ENCODE measurements at regions not wholly inside any gene's neighbourhood (a gene's known extent, or its start where the extent isn't known, plus 50 kb on each side); places are given as distances from the start of the nearest gene placed in this dataset.

DNA sequence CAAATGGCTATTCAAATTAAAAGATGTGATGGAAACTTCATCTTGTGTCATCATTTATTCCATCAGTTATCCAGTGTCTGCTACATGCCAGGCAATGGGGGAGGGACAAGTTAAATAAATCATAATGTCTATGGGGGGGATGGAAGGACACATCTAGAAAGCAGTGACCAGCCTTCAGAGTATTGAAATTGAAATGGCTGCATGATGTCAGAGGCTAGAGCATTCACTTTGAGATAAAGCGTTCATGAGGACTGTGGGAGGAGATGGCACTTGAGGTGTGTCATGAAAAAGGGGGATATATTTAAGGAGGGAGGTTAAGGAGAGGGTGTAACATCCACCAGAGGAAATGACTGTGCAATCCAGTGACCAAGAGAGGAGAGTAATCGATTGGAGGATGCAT is 50.6 kb downstream of the SLIT2 start:
- no peak for DNase-seq

DNA sequence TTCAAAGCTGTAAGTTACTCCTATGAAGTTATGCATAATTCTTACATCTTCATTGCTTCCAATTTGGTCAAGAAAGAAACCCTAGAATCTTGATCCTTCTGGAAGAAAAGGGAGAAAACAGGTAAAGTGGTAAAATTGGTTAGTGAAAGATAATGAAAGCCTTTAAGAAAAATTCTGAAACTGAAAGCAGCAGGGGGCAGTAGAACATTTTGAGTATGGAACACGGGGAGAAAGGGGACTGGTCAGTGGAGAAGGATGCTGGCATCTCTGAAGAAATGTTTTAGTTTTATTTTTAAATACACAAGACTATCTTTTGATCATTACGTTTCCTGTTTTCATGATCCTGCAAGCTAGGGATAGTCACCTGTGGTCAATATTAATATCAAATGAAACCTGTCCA is 54.3 kb downstream of the SLIT2 start:
- no peak for DNase-seq

DNA sequence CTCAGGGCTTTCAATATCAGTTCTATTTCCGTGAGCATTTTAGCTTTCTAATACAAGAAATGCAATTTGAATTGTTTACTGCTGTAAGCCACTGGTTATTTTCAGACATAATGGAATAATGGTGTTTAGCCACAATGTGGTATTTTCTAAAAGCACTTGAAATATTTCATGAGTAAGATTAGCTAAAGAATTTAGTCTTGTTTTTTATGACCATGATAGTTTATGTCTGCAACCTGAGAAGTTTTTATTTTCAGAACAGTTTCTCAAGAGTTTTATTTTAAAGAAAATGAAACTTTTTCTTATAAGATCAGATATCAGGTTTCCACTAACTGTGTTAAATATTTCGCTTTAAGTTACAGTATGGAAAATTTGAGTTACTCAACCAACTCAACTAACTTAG is 60.2 kb downstream of the SLIT2 start:
- DNase-seq = no peak

DNA sequence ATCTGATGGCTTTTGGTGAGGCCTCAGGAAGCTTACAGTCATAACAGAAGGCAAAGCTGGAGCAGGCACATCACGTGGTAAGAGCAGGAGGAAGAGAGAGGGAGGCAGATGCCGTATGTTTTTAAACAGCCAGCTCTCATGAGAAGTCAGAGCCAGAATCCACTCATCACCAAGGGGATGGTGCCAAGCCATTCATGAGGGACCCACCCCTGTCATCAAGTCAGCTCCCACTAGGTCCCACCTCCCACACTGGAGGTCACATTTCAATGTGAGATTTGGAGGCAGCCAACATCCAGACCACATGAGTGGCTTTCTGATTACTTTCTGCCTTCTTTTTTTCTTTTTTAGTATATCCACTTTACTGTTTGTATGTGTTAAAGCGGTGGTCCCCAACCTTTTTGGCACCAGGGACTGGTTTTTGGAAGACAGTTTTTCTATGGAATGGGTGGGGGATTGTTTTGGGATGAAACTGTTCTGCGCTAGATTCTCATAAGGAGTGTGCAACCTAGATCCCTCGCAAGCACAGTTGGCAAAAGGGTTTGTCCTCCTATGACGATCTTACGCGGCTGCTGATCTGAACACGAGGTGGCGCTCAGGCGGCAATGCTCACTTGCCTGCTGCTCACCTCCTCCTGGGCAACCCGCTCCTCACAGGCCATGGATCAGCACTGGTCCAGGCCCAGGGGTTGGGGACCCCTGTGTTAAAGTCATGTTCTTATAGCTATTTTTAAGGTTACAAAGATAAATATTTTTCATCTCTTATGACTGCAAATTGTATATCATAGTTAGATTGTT is 61.7 kb downstream of the SLIT2 start:
- peak; percentile 84 for DNase-seq

GRCh38 chr4:20317424-20317985 is 65.8 kb downstream of the SLIT2 start:
- no peak for DNase-seq

GRCh38 chr4:20318001-20318908 is 66.5 kb downstream of the SLIT2 start:
- no peak for DNase-seq

DNA sequence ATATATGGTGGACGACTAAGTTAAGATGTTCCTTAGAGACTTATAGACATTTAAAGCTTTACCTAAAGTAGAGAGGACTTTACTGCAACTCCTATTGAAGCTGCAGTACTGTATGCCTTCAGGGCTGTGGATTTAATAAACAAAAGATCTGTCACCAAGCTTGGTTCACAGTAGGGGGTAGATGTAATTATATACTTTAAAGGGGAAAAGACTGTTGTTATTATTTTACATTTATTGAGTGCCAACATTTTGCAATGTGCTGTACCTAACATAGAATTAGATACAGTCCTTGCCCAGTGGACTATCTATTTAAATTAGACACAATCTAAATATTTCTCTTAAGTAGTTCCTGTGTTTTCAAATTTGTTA is 67.2 kb downstream of the SLIT2 start:
- no peak for DNase-seq

- DNase-seq = peak; percentile 54
Observed at GRCh38 chr4:20319825-20320612, 68.3 kb downstream of the SLIT2 start.

- peak; percentile 84 for DNase-seq
Observed at GRCh38 chr4:20323991-20324390, 72.3 kb downstream of the SLIT2 start.

GRCh38 chr4:20326460-20326859 is 74.8 kb downstream of the SLIT2 start:
- DNase-seq = no peak

DNA sequence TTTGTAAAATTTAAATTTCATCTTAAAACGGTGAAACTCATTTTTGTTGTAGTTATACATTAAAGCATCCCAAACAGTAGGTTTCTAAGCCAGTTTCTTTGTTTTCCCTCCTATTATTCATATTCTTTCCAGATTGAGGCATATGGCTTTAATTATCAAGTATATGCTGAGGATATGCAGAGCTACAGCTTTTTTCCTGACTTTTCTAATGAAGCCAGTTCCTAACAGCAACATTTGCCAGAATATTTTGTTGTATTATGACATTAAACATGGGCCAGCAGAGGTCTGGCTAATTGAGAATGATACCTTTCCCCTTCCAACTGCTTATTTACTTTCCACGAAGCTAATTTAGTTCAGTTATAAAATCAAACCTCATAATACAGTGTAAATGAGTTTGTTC is 75.3 kb downstream of the SLIT2 start:
- no peak for DNase-seq

- no peak for DNase-seq
Observed at GRCh38 chr4:20327808-20328207, 76.1 kb downstream of the SLIT2 start.

- no peak for DNase-seq
Observed at GRCh38 chr4:20331642-20332041, 79.9 kb downstream of the SLIT2 start.

- DNase-seq = no peak
Observed at GRCh38 chr4:20333141-20333715, 81.5 kb downstream of the SLIT2 start.

DNA sequence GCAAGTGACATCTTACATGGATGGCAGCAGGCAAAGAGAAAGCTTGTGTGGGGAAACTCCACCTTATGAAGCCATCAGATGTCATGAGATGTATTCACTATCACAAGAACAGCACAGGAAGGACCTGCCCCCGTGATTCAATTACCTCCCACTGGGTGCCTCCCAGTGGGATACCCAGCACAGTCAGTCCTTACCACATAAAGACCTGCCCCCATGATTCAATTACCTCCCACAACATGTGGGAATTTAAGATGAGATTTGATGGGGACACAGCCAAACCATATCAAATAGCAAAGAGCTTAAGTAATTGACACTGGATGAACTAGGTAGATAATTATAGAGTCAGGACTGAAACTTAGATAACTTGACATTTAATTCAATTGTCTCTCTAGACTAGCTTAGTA is 85.6 kb downstream of the SLIT2 start:
- no peak for DNase-seq

DNA sequence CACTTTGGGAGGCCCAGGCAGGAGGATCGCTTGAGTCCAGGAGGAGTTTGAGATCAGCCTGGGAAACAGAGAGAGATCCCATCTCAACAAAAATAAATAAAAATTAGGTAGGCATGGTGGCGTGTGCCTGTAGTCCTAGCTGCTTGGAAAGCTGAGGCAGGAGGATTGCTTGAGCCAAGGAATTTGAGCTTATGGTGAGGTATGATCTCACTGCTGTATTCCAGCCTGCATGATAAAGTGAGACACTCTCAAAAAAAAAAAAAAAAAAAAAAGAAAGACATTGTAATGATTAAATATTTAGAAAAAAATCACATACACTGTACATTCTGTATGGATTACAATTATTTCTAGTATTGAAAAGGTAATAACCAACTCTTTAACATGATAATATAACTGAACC is 87.1 kb downstream of the SLIT2 start:
- DNase-seq = no peak

- DNase-seq = no peak
Observed at GRCh38 chr4:20341134-20341738, 89.5 kb downstream of the SLIT2 start.

DNA sequence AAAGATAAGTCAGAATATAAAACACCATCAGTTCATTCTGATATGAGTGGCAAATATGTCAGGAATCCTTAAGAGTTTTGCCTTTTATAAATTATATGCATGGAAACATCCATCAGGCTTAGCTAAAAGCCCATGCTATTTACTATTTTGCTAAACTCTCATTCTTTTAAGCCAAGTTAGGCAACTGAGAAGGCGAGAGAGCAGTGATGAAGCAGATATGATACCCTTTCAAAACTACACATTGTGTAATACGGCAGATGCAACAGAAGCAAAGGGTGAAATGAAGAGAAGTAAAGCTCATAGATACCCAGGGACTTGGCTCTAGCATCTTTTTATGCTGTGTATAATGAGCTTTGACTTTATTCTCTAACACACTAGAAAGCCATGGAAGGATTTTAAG is 95.8 kb downstream of the SLIT2 start:
- no peak for DNase-seq

DNA sequence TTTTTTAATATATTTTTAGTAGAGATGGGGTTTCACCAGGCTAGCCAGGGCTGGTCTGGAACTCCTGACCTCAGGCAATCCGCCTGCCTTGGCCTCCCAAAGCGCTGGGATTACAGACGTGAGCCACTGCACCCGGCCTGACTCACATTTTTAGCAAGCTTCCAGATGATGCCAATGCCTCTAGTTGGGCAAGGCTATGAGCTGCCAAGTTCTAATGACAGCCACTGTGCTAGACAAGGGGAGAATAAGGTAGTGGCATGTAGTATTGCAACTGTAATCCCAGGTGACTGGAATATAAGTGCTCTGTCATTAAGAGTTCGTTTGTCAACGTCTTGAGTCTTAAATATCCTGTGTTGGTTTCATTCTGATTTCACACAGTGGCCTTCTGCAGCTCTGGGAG is 96.7 kb downstream of the SLIT2 start:
- no peak for DNase-seq

GRCh38 chr4:20351360-20352162 is 99.9 kb downstream of the SLIT2 start:
- DNase-seq = no peak

GRCh38 chr4:20352163-20352431 is 100.4 kb downstream of the SLIT2 start:
- no peak for DNase-seq

GRCh38 chr4:20353646-20354045 is 101.9 kb downstream of the SLIT2 start:
- DNase-seq = no peak
